ENCODE measurements at regions not wholly inside any gene's neighbourhood (a gene's known extent, or its start where the extent isn't known, plus 50 kb on each side); places are given as distances from the start of the nearest gene placed in this dataset.

DNA sequence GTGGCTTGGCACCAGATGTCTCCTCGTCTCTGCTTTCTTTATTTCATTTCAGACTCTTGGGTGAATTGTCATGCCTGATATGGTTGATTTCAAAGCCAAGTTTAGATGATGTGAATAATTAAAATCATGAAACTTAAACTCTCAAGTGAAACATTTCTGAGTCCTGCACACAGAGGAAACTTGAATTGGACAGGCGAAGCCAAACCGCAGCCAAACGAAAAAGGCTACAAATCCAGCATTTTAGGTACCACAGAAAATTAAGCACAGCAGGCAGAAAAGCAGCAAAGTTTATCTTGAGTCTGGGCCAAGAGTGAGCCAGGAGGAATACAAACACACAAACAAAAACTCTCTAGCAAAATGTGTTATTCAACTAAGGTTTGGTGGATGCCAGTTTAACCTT is 659.8 kb upstream of the KLF4 start:
- no peaks in the 10 kb centered on the region for H3K27me3 ChIP-seq (replicated peaks in 1 of 4; ENCODE audit: control extremely low read depth in 1 of 4, control insufficient read depth in 3 of 4, insufficient read depth in 4 of 4, low read length in 3 of 4)
- 100% methylated on average over 3 of the region's 4 CpGs for WGBS (ENCODE audit: insufficient coverage)
- no peak overlapping the region for H3K4me3 ChIP-seq (ENCODE audit: control extremely low read depth in 1 of 5, extremely low read depth in 1 of 5, insufficient read depth in 1 of 5, low read depth in 2 of 5, low read length in 4 of 5)
- intact Hi-C loops (cut with micrococcal nuclease), result no loop called here
- Mint-ChIP-seq H3K27me3 (peaks cover 4% of the 10 kb centered on the region), H3K9me3 (ENCODE audit: insufficient read depth) (no peaks in the 10 kb centered on the region), H3K4me3 (no peak overlapping the region), H3K4me1 (no peaks in the 10 kb centered on the region), H3K27ac (no peak overlapping the region)
- ChIA-PET CTCF (no interaction called here), POLR2A (no interaction called here)
- H3K27ac ChIP-seq (ENCODE audit: low read length in 2 of 2), result no peak overlapping the region
- no peak overlapping the region for H2AFZ ChIP-seq (ENCODE audit: insufficient read depth, low read depth, low read length, poor library complexity, severe bottlenecking)
- H3K79me2 ChIP-seq (ENCODE audit: control insufficient read depth, insufficient read depth, low read length), result no peaks in the 10 kb centered on the region
- DNase-seq, result no peak
- no peaks in the 10 kb centered on the region for H4K20me1 ChIP-seq (ENCODE audit: control insufficient read depth, insufficient read depth, low read length, poor library complexity, severe bottlenecking)
- no peak overlapping the region for H3K9ac ChIP-seq (ENCODE audit: low read length)
- TF ChIP-seq CTCF (IDR thresholded peaks at IDR 0.05) (no peak), EZH2 (IDR thresholded peaks at IDR 0.05; ENCODE audit: borderline replicate concordance, insufficient read depth, low read depth, low read length, poor library complexity, severe bottlenecking) (no peak)
- no peaks in the 10 kb centered on the region for H3K36me3 ChIP-seq (replicated peaks in 1 of 2; ENCODE audit: control extremely low read depth in 1 of 2, control insufficient read depth in 1 of 2, extremely low read depth in 1 of 2, insufficient read depth in 2 of 2, low read length in 1 of 2)
- peaks cover 0 to 3% (median 0%) of the 10 kb centered on the region in 3 donors for H3K9me3 ChIP-seq (ENCODE audit: control extremely low read depth in 1 of 3, control insufficient read depth in 2 of 3, insufficient read depth in 1 of 3, low read length in 2 of 3)
- H3K4me2 ChIP-seq (replicated peaks; ENCODE audit: low read depth, low read length, poor library complexity, severe bottlenecking), result no peak overlapping the region
- H3K4me1 ChIP-seq (ENCODE audit: control insufficient read depth in 2 of 2, insufficient read depth in 2 of 2, low read length in 2 of 2), result no peaks in the 10 kb centered on the region
- no peak for ATAC-seq (ENCODE audit: low read depth)

- CTCF ChIA-PET, result no interaction called here
- no peaks in the 10 kb centered on the region for H3K27me3 ChIP-seq (replicated peaks in 1 of 4; ENCODE audit: control extremely low read depth in 1 of 4, control insufficient read depth in 3 of 4, insufficient read depth in 4 of 4, low read length in 3 of 4)
- TF ChIP-seq EZH2 (IDR thresholded peaks at IDR 0.05; ENCODE audit: borderline replicate concordance, insufficient read depth, low read depth, low read length, poor library complexity, severe bottlenecking) (no peak), CTCF (IDR thresholded peaks at IDR 0.05) (no peak)
- ATAC-seq (ENCODE audit: low read depth) (no peak), DNase-seq (no peak)
- peaks cover 0 to 3% (median 0%) of the 10 kb centered on the region in 3 donors for H3K9me3 ChIP-seq (ENCODE audit: control extremely low read depth in 1 of 3, control insufficient read depth in 2 of 3, insufficient read depth in 1 of 3, low read length in 2 of 3)
- Mint-ChIP-seq H3K9me3 (ENCODE audit: insufficient read depth) (no peaks in the 10 kb centered on the region), H3K27me3 (peaks cover 7% of the 10 kb centered on the region), H3K4me1 (peaks cover 3% of the 10 kb centered on the region), H3K4me3 (no peak overlapping the region), H3K27ac (no peak overlapping the region)
- no peaks in the 10 kb centered on the region for H3K79me2 ChIP-seq (ENCODE audit: control insufficient read depth, insufficient read depth, low read length)
- POLR2A ChIA-PET, result no interaction called here
- H3K27ac ChIP-seq (ENCODE audit: low read length in 2 of 2), result no peak overlapping the region
- no peaks in the 10 kb centered on the region for H3K36me3 ChIP-seq (replicated peaks in 1 of 2; ENCODE audit: control extremely low read depth in 1 of 2, control insufficient read depth in 1 of 2, extremely low read depth in 1 of 2, insufficient read depth in 2 of 2, low read length in 1 of 2)
- H3K4me3 ChIP-seq (ENCODE audit: control extremely low read depth in 1 of 5, extremely low read depth in 1 of 5, insufficient read depth in 1 of 5, low read depth in 2 of 5, low read length in 4 of 5), result no peak overlapping the region
- 37% methylated on average over 7 of the region's 10 CpGs for WGBS (ENCODE audit: insufficient coverage)
- H3K9ac ChIP-seq (ENCODE audit: low read length), result no peak overlapping the region
- intact Hi-C loops (cut with micrococcal nuclease), result no loop called here
- no peak overlapping the region for H2AFZ ChIP-seq (ENCODE audit: insufficient read depth, low read depth, low read length, poor library complexity, severe bottlenecking)
- no peak overlapping the region for H3K4me2 ChIP-seq (replicated peaks; ENCODE audit: low read depth, low read length, poor library complexity, severe bottlenecking)
- no peaks in the 10 kb centered on the region for H4K20me1 ChIP-seq (ENCODE audit: control insufficient read depth, insufficient read depth, low read length, poor library complexity, severe bottlenecking)
- H3K4me1 ChIP-seq (ENCODE audit: control insufficient read depth in 2 of 2, insufficient read depth in 2 of 2, low read length in 2 of 2), result peaks cover 0 to 6% of the 10 kb centered on the region in 2 donors
Measured at GRCh38 chr9:108142504-108143201, 653.1 kb upstream of the KLF4 start.

Data from B cell (primary cell).